ENCODE measurements at regions not wholly inside any gene's neighbourhood (a gene's known extent, or its start where the extent isn't known, plus 50 kb on each side); places are given as distances from the start of the nearest gene placed in this dataset.
"Not testable (repeated sequence)": the region's sequence is repeated elsewhere in the genome, so short reads cannot be mapped to it uniquely, and the experiment has no call there.

GRCh38 chr17:30609682-30610081 lies 132.5 kb downstream of the GOSR1 start:
- no CpG with 5 or more reads among the region's 3 CpGs for WGBS (ENCODE audit: insufficient coverage, low lambda C conversion rate)
- H3K36me3 ChIP-seq (ENCODE audit: control insufficient read depth, insufficient read depth, low read length); H3K27ac ChIP-seq (ENCODE audit: low read length); H3K9me3 ChIP-seq (ENCODE audit: control insufficient read depth, low read depth, low read length); H3K4me3 ChIP-seq (ENCODE audit: low read length); H3K27me3 ChIP-seq (ENCODE audit: control insufficient read depth, insufficient read depth, low read length); H3K4me1 ChIP-seq (ENCODE audit: control insufficient read depth, insufficient read depth, low read length): not testable (repeated sequence)
- peak in 1 of 2 donors; percentile 10 for DNase-seq

DNA sequence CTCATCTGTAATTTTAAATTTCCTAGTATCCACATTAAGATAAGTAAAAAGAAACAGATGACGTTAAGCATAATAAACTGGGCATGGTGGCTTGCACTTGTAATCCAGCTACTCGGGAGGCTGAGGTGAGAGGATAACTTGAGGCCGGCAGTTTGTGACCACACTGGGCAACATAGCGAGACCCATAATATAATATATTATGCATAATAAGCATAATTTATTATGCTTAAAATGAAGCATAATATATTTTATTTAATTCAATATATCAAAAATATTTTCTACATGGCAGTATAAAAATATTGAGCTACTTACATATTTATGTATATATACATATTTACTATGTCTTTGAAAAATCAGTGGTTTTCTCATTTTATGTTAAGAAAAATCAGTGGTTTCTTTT lies 128.3 kb downstream of the GOSR1 start:
- Histone ChIP-seq H3K4me3 (ENCODE audit: low read length) (no peak overlapping the region), H3K4me1 (ENCODE audit: control insufficient read depth, insufficient read depth, low read length) (no peaks in the 10 kb centered on the region), H3K27ac (ENCODE audit: low read length) (no peak overlapping the region), H3K9me3 (ENCODE audit: control insufficient read depth, low read depth, low read length) (no peaks in the 10 kb centered on the region), H3K36me3 (ENCODE audit: control insufficient read depth, insufficient read depth, low read length) (no peaks in the 10 kb centered on the region), H3K27me3 (ENCODE audit: control insufficient read depth, insufficient read depth, low read length) (no peaks in the 10 kb centered on the region)
- DNase-seq: no peak
- no CpG with 5 or more reads among the region's 4 CpGs for WGBS (ENCODE audit: insufficient coverage, low lambda C conversion rate)

GRCh38 chr17:30605027-30605426 lies 127.8 kb downstream of the GOSR1 start:
- no peak for DNase-seq
- WGBS (ENCODE audit: insufficient coverage, low lambda C conversion rate): 100% methylated on average over 1 of the region's 1 CpG
- no peak overlapping the region for H3K27ac ChIP-seq (ENCODE audit: low read length)
- no peaks in the 10 kb centered on the region for H3K9me3 ChIP-seq (ENCODE audit: control insufficient read depth, low read depth, low read length)
- no peaks in the 10 kb centered on the region for H3K27me3 ChIP-seq (ENCODE audit: control insufficient read depth, insufficient read depth, low read length)
- H3K4me3 ChIP-seq (ENCODE audit: low read length): no peak overlapping the region
- H3K36me3 ChIP-seq (ENCODE audit: control insufficient read depth, insufficient read depth, low read length): no peaks in the 10 kb centered on the region
- no peaks in the 10 kb centered on the region for H3K4me1 ChIP-seq (ENCODE audit: control insufficient read depth, insufficient read depth, low read length)

GRCh38 chr17:30602396-30602795 lies 125.2 kb downstream of the GOSR1 start:
- no CpG with 5 or more reads among the region's 2 CpGs for WGBS (ENCODE audit: insufficient coverage, low lambda C conversion rate)
- H3K9me3 ChIP-seq (ENCODE audit: control insufficient read depth, low read depth, low read length); H3K4me3 ChIP-seq (ENCODE audit: low read length): not testable (repeated sequence)

GRCh38 chr17:30601984-30602383 lies 124.8 kb downstream of the GOSR1 start:
- DNase-seq: peak in 1 of 2 donors; percentile 24
- not testable (repeated sequence) for H3K27me3 ChIP-seq (ENCODE audit: control insufficient read depth, insufficient read depth, low read length); H3K36me3 ChIP-seq (ENCODE audit: control insufficient read depth, insufficient read depth, low read length); H3K4me1 ChIP-seq (ENCODE audit: control insufficient read depth, insufficient read depth, low read length); H3K9me3 ChIP-seq (ENCODE audit: control insufficient read depth, low read depth, low read length); H3K27ac ChIP-seq (ENCODE audit: low read length)
- H3K4me3 ChIP-seq (ENCODE audit: low read length): peak overlapping the region; percentile 1
- WGBS (ENCODE audit: insufficient coverage, low lambda C conversion rate): 22% methylated on average over 7 of the region's 7 CpGs

More at GRCh38 chr17:30602396-30602795, 125.2 kb downstream of the GOSR1 start:
- H3K27ac ChIP-seq (ENCODE audit: low read length); H3K27me3 ChIP-seq (ENCODE audit: control insufficient read depth, insufficient read depth, low read length); H3K4me1 ChIP-seq (ENCODE audit: control insufficient read depth, insufficient read depth, low read length); DNase-seq; H3K36me3 ChIP-seq (ENCODE audit: control insufficient read depth, insufficient read depth, low read length): not testable (repeated sequence)

DNA sequence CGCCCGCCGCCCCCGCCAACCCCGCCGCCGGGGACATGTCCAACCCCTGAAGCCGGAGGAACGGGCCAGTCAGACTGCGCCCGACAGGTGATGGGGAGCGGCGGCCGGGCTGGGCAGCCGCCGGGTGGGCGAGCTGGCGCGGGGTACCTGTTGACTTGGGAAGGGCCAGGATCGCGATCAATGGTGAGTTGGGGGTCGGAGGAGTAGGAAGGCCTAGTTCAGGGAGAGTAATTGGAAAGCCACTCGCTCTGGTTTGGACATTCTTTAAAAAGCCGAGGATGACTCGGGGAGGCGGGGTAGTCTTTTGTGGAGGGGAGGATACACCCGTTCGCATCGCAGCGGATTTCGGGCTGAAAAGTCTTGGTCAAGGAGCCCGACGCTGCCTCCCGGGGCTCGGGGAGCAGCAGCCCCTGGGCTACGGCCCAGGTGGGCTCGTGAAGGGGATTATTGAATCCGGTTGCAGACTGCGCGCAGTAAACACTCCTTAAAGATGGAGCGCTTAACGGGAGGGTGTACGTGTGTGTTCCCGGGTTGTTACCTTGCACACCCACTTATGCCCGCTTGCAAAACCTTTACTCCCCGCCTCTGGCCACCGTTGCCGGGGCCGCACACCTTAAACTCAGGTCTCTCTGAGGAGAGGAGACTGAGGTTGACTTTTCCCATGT lies 123.8 kb downstream of the GOSR1 start:
- WGBS (ENCODE audit: insufficient coverage, low lambda C conversion rate): no CpG with 5 or more reads among the region's 49 CpGs
- Histone ChIP-seq H3K4me3 (ENCODE audit: low read length) (peak overlapping the region; percentile 70), H3K9me3 (ENCODE audit: control insufficient read depth, low read depth, low read length) (no peaks in the 10 kb centered on the region), H3K4me1 (ENCODE audit: control insufficient read depth, insufficient read depth, low read length) (no peaks in the 10 kb centered on the region), H3K27ac (ENCODE audit: low read length) (peak overlapping the region; percentile 96), H3K36me3 (ENCODE audit: control insufficient read depth, insufficient read depth, low read length) (no peaks in the 10 kb centered on the region), H3K27me3 (ENCODE audit: control insufficient read depth, insufficient read depth, low read length) (no peaks in the 10 kb centered on the region)
- DNase-seq: peak; percentile 3 to 55

DNA sequence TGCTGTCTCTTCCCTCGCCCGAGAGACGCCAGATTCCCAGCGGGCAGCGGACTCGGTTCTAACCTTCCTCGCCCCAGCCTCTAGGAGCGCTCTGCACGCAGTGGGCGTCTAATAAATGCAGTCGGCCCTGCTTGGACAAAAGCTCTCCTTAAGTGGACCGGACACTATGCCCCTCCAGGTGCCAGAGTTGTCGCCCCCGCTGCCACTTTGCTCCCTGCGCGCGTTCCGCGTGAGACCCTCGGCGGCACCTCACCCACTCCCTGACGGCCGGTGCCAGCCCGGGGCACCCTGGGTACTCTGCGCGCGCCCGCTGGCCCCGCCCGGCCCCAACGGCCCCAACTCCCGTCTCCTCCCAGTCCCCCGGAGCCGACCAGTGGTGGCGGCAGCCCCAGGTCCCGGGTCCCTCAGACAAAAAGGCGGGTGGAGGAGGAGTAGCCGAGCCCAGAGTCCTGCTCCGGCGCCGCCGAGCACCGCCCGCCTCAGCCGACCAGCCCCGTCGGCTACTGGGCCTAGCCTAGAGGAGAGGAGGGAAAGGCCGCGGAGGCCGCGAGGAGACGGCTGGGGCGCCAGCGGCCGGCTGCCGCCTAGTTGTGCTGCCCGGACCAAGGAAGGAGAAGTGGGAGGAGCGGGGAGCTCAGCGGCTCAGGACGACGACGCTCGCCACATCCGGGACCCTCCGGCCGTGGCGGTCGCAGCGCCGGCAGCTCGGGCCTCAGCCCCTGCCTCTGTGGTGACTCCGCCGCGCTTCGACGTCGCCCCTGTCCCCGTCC lies 123.0 kb downstream of the GOSR1 start:
- H3K36me3 ChIP-seq (ENCODE audit: control insufficient read depth, insufficient read depth, low read length): no peaks in the 10 kb centered on the region
- no CpG with 5 or more reads among the region's 78 CpGs for WGBS (ENCODE audit: insufficient coverage, low lambda C conversion rate)
- DNase-seq: peak; percentile 49 to 91
- H3K4me1 ChIP-seq (ENCODE audit: control insufficient read depth, insufficient read depth, low read length): no peaks in the 10 kb centered on the region
- peak overlapping the region; percentile 96 for H3K27ac ChIP-seq (ENCODE audit: low read length)
- H3K4me3 ChIP-seq (ENCODE audit: low read length): peak overlapping the region; percentile 70
- no peaks in the 10 kb centered on the region for H3K27me3 ChIP-seq (ENCODE audit: control insufficient read depth, insufficient read depth, low read length)
- H3K9me3 ChIP-seq (ENCODE audit: control insufficient read depth, low read depth, low read length): no peaks in the 10 kb centered on the region

GRCh38 chr17:30599428-30600059 lies 122.3 kb downstream of the GOSR1 start:
- DNase-seq: no peak
- no peaks in the 10 kb centered on the region for H3K4me1 ChIP-seq (ENCODE audit: control insufficient read depth, insufficient read depth, low read length)
- H3K4me3 ChIP-seq (ENCODE audit: low read length): peak overlapping the region; percentile 70
- no CpG with 5 or more reads among the region's 13 CpGs for WGBS (ENCODE audit: insufficient coverage, low lambda C conversion rate)
- no peaks in the 10 kb centered on the region for H3K9me3 ChIP-seq (ENCODE audit: control insufficient read depth, low read depth, low read length)
- no peaks in the 10 kb centered on the region for H3K27me3 ChIP-seq (ENCODE audit: control insufficient read depth, insufficient read depth, low read length)
- H3K36me3 ChIP-seq (ENCODE audit: control insufficient read depth, insufficient read depth, low read length): no peaks in the 10 kb centered on the region
- H3K27ac ChIP-seq (ENCODE audit: low read length): peak overlapping the region; percentile 96

GRCh38 chr17:30597776-30598288 lies 120.6 kb downstream of the GOSR1 start:
- DNase-seq: no peak
- Histone ChIP-seq H3K4me1 (ENCODE audit: control insufficient read depth, insufficient read depth, low read length) (no peaks in the 10 kb centered on the region), H3K27me3 (ENCODE audit: control insufficient read depth, insufficient read depth, low read length) (no peaks in the 10 kb centered on the region), H3K36me3 (ENCODE audit: control insufficient read depth, insufficient read depth, low read length) (no peaks in the 10 kb centered on the region), H3K9me3 (ENCODE audit: control insufficient read depth, low read depth, low read length) (no peaks in the 10 kb centered on the region), H3K4me3 (ENCODE audit: low read length) (no peak overlapping the region), H3K27ac (ENCODE audit: low read length) (no peak overlapping the region)
- no CpG with 5 or more reads among the region's 4 CpGs for WGBS (ENCODE audit: insufficient coverage, low lambda C conversion rate)

DNA sequence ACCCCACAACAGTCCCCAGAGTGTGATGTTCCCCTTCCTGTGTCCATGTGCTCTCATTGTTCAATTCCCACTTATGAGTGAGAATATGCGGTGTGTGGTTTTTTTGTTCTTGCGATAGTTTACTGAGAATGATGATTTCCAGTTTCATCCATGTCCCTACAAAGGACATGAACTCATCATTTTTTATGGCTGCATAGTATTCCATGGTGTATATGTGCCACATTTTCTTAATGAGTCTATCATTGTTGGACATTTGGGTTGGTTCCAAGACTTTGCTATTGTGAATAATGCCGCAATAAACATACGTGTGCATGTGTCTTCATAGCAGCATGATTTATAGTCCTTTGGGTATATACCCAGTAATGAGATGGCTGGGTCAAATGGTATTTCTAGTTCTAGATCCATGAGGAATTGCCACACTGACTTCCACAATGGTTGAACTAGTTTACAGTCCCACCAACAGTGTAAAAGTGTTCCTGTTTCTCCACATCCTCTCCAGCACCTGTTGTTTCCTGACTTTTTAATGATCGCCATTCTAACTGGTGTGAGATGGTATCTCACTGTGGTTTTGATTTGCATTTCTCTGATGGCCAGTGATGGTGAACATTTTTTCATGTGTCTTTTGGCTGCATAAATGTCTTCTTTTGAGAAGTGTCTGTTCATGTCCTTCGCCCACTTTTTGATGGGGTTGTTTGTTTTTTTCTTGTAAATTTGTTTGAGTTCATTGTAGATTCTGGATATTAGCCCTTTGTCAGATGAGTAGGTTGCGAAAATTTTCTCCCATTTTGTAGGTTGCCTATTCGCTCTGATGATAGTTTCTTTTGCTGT lies 120.0 kb downstream of the GOSR1 start:
- not testable (repeated sequence) for H3K4me3 ChIP-seq (ENCODE audit: low read length); H3K27ac ChIP-seq (ENCODE audit: low read length); H3K9me3 ChIP-seq (ENCODE audit: control insufficient read depth, low read depth, low read length); DNase-seq; H3K4me1 ChIP-seq (ENCODE audit: control insufficient read depth, insufficient read depth, low read length); H3K36me3 ChIP-seq (ENCODE audit: control insufficient read depth, insufficient read depth, low read length); H3K27me3 ChIP-seq (ENCODE audit: control insufficient read depth, insufficient read depth, low read length)
- WGBS (ENCODE audit: insufficient coverage, low lambda C conversion rate): no CpG with 5 or more reads among the region's 8 CpGs

Measured in large intestine (tissue), 3 donors.